A673 (cell line): ENCODE measurements at regions not wholly inside any gene's neighbourhood (a gene's known extent, or its start where the extent isn't known, plus 50 kb on each side); places are given as distances from the start of the nearest gene placed in this dataset.

Source experiments
- BruUV-seq: library from RNA; stranded (reverse); fragments of 400-500 nt; replicated peaks from 2 replicates; lab custom pipeline; 2021; lab: Mats Ljungman, UMichigan
- CTCF ChIA-PET: fragments of 300-600 bp; sonication (Branson Sonifier 250); formaldehyde crosslinking; loops from one replicate; lab custom pipeline; 2022; ENCODE audit warnings: antibody characterized with exemption; lab: Charles Lee
- POLR2A ChIA-PET: fragments of 300-600 bp; sonication (Branson Sonifier 250); formaldehyde crosslinking; loops from one replicate; lab custom pipeline; 2022; ENCODE audit warnings: antibody characterized with exemption; ENCODE audit not compliant: low non-redundant PET; lab: Charles Lee
- DNase-seq: peaks from one replicate; pipeline ENCODE4 v3.0.0-alpha.2; 2015; ENCODE audit warnings: low spot score
- H3K27ac ChIP-seq: fragments of 200-600 bp; sonication (generic); 2 replicates; pipeline ENCODE4 v1.5.1; 2016; ENCODE audit warnings: mixed run types, low read depth, mild to moderate bottlenecking, mixed read lengths, antibody characterized with exemption, low read length; ENCODE audit not compliant: poor library complexity, severe bottlenecking
- H3K27me3 ChIP-seq: fragments of 200-600 bp; sonication (generic); replicated peaks from 2 replicates; pipeline ENCODE4 v1.6.1; 2017; ENCODE audit warnings: mixed run types, low read depth, mild to moderate bottlenecking, mixed read lengths, antibody characterized with exemption, low read length; ENCODE audit not compliant: insufficient read depth, poor library complexity
- H3K36me3 ChIP-seq: fragments of 200-600 bp; sonication (generic); 2 replicates; pipeline ENCODE4 v1.6.1; 2016; ENCODE audit warnings: mixed run types, mild to moderate bottlenecking, mixed read lengths, antibody characterized with exemption, low read length; ENCODE audit not compliant: insufficient read depth, poor library complexity, severe bottlenecking
- H3K4me1 ChIP-seq: fragments of 200-600 bp; sonication (generic); 2 replicates; pipeline ENCODE4 v1.6.1; 2017; ENCODE audit warnings: mixed run types, mild to moderate bottlenecking, mixed read lengths, antibody characterized with exemption, low read length; ENCODE audit not compliant: insufficient read depth, poor library complexity, severe bottlenecking
- H3K4me3 ChIP-seq: fragments of 200-600 bp; sonication (generic); 2 replicates; pipeline ENCODE4 v1.5.1; 2016; ENCODE audit warnings: low read depth, mixed run types, mild to moderate bottlenecking, mixed read lengths, low read length; ENCODE audit not compliant: poor library complexity, severe bottlenecking
- H3K9me3 ChIP-seq: fragments of 200-600 bp; sonication (generic); 2 replicates; pipeline ENCODE4 v1.6.1; 2016; ENCODE audit warnings: mixed run types, low read depth, mild to moderate bottlenecking, mixed read lengths, antibody characterized with exemption, low read length; ENCODE audit not compliant: poor library complexity, severe bottlenecking
- EZH2 ChIP-seq: fragments of 200-600 bp; sonication (generic); IDR thresholded peaks from 2 replicates; pipeline ENCODE4 v1.6.1; 2017; ENCODE audit warnings: borderline replicate concordance, low read depth, mild to moderate bottlenecking, mixed read lengths, antibody characterized with exemption, low read length; ENCODE audit not compliant: poor library complexity, severe bottlenecking
- intact Hi-C: fragments of 100-400 bp; cut with micrococcal nuclease; formaldehyde crosslinking; loops from one replicate; pipeline ENCODE4 v1.10.0; 2022; ENCODE audit not compliant: unreplicated experiment
- TF ChIP-seq, protein P1 (sequence below): fragments of 300-800, 200-600 bp; sonication (generic); conservative IDR thresholded peaks from 2 replicates; pipeline ENCODE4 v1.5.1; 2017; ENCODE audit warnings: low read depth, mild to moderate bottlenecking, antibody characterized with exemption, low read length, moderate library complexity, mixed read lengths

GRCh38 chr14:57918791-57919190, 52.9 kb upstream of the SLC35F4 start:
- intact Hi-C loops: no loop called here
- no peaks in the 10 kb centered on the region for H3K36me3 ChIP-seq
- H3K4me1 ChIP-seq: no peaks in the 10 kb centered on the region
- no peaks in the 10 kb centered on the region for H3K27me3 ChIP-seq
- H3K9me3 ChIP-seq: peaks cover 7% of the 10 kb centered on the region
- TF ChIP-seq, protein P1, sequence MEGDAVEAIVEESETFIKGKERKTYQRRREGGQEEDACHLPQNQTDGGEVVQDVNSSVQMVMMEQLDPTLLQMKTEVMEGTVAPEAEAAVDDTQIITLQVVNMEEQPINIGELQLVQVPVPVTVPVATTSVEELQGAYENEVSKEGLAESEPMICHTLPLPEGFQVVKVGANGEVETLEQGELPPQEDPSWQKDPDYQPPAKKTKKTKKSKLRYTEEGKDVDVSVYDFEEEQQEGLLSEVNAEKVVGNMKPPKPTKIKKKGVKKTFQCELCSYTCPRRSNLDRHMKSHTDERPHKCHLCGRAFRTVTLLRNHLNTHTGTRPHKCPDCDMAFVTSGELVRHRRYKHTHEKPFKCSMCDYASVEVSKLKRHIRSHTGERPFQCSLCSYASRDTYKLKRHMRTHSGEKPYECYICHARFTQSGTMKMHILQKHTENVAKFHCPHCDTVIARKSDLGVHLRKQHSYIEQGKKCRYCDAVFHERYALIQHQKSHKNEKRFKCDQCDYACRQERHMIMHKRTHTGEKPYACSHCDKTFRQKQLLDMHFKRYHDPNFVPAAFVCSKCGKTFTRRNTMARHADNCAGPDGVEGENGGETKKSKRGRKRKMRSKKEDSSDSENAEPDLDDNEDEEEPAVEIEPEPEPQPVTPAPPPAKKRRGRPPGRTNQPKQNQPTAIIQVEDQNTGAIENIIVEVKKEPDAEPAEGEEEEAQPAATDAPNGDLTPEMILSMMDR: no peak
- TF ChIP-seq EZH2: no peak
- POLR2A ChIA-PET: no interaction called here
- H3K4me3 ChIP-seq: no peak overlapping the region
- no peak overlapping the region for H3K27ac ChIP-seq
- no TSS peak for BruUV-seq
- DNase-seq: no peak
- CTCF ChIA-PET: no interaction called here
